Hepatocyte (in vitro differentiated cells): ENCODE measurements at regions not wholly inside any gene's neighbourhood (a gene's known extent, or its start where the extent isn't known, plus 50 kb on each side); places are given as distances from the start of the nearest gene placed in this dataset.

Experiments
- CTCF ChIP-seq: fragments of 200-600 bp; sonication (generic); IDR thresholded peaks from 2 replicates; pipeline ENCODE4 v1.5.1; 2016; ENCODE audit warnings: antibody characterized with exemption, mild to moderate bottlenecking; ENCODE audit not compliant: poor library complexity
- EZH2 ChIP-seq: fragments of 200-600 bp; sonication (generic); IDR thresholded peaks from 2 replicates; pipeline ENCODE4 v1.6.1; 2016; ENCODE audit warnings: antibody characterized with exemption, mild to moderate bottlenecking, borderline replicate concordance
- EZH2phosphoT487 ChIP-seq: fragments of 200-600 bp; sonication (generic); IDR thresholded peaks from one replicate; pipeline ENCODE4 v1.6.1; 2018; ENCODE audit warnings: antibody characterized with exemption, mild to moderate bottlenecking, low read depth, moderate library complexity; ENCODE audit not compliant: unreplicated experiment, severe bottlenecking

- TF ChIP-seq CTCF (no peak), EZH2 (no peak), EZH2phosphoT487 (no peak)
Observed at GRCh38 chr4:81971637-81972381, 402.0 kb downstream of the HNRNPD start.
